Muscle layer of duodenum (tissue), 2 donors: ENCODE measurements at regions not wholly inside any gene's neighbourhood (a gene's known extent, or its start where the extent isn't known, plus 50 kb on each side); places are given as distances from the start of the nearest gene placed in this dataset.

Experiments
- H3K27ac ChIP-seq: one replicate; pipeline ENCODE4 v1.7.0; 2013; ENCODE audit warnings: mild to moderate bottlenecking, low read length
- H3K27me3 ChIP-seq: one replicate; pipeline ENCODE4 v1.7.0; 2013; ENCODE audit warnings: low read depth, mild to moderate bottlenecking, control low read depth, low read length
- H3K36me3 ChIP-seq, 2 donors: one replicate each; pipeline ENCODE4 v1.7.0; 2013; ENCODE audit warnings: low read length in 2 of 2, control low read depth in 1 of 2, mild to moderate bottlenecking in 1 of 2; ENCODE audit not compliant: insufficient read depth in 2 of 2, control insufficient read depth in 1 of 2
- H3K4me1 ChIP-seq, 2 donors: one replicate each; pipeline ENCODE4 v1.7.0; 2013; ENCODE audit warnings: low read length in 2 of 2, mild to moderate bottlenecking in 2 of 2, control low read depth in 1 of 2, moderate library complexity in 1 of 2; ENCODE audit not compliant: insufficient read depth in 2 of 2, control insufficient read depth in 1 of 2
- H3K4me3 ChIP-seq, 2 donors: one replicate each; pipeline ENCODE4 v1.7.0; 2013; ENCODE audit warnings: low read length in 2 of 2, low read depth in 1 of 2, mild to moderate bottlenecking in 1 of 2
- H3K9me3 ChIP-seq, 2 donors: one replicate each; pipeline ENCODE4 v1.7.0; 2013; ENCODE audit warnings: low read length in 2 of 2, control low read depth in 1 of 2, mild to moderate bottlenecking in 1 of 2; ENCODE audit not compliant: control insufficient read depth in 1 of 2
- donor health status: healthy.

DNA sequence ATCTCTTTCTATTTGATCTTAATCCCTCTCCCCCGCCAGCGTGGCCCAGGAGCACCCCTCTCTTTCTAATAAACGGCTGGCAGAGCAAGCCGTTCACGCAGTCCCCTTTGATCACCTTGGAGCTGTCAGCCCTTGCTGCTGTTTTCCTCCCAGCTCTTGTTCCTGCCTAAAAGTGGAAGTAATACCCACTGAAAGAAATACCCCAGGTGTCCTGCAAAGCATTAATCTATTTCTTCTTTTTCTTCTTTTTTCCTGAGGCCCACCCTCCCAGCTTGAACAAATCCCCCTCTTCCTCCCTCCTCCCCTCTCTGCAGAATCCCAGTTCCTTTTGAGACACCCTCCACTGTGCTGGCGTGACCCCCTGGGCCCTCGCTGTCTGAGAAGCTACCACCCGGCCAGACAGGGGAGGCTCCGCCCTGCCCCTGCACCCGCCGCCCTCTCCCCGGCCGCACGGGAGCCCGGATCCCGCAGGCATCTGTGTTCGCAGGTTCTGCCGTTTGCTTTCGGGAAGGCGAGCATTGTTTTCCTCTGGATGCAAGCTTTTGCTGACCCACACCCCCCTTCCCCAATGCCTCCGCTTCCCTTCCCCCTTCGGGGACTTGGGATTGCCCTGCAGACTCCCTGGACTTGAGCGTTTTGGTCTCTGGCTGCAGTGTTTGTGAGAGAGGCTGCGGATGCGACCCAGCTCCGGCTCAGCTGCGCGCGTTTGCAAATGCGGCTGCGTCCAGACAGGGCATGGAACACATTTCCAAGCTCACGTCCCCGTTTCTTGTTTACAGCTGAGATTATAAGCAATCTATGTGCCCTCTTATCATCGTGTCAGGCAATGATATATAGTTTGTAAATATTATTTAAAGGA is 631.5 kb downstream of the NYAP2 start:
- Histone ChIP-seq H3K9me3 (no peaks in the 10 kb centered on the region), H3K27me3 (no peaks in the 10 kb centered on the region), H3K4me3 (peak overlapping the region; percentile 70 to 87), H3K4me1 (peaks cover 5 to 7% of the 10 kb centered on the region in 2 donors), H3K36me3 (no peaks in the 10 kb centered on the region), H3K27ac (no peak overlapping the region)

DNA sequence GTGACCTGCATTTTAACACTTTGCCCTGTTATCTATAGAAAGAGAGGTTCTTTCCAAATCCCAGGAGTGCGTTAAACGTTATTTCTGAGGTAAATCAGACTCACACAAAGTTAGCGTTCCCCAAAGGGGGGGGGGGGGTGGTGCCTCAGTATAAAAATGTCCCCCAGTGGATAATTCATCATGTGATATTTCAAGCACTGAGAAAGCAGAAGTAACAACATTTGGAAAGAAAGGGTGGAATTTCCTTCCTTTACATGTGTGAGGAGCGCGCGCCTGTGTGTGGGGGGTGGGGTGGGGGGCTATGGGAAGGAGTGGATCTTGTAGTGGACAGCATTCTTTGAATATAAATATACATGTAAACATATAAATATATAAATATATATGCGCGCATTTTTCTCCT is 630.9 kb downstream of the NYAP2 start:
- no peak overlapping the region for H3K27ac ChIP-seq
- H3K4me3 ChIP-seq: peak overlapping the region; percentile 70 to 87
- H3K9me3 ChIP-seq: no peaks in the 10 kb centered on the region

DNA sequence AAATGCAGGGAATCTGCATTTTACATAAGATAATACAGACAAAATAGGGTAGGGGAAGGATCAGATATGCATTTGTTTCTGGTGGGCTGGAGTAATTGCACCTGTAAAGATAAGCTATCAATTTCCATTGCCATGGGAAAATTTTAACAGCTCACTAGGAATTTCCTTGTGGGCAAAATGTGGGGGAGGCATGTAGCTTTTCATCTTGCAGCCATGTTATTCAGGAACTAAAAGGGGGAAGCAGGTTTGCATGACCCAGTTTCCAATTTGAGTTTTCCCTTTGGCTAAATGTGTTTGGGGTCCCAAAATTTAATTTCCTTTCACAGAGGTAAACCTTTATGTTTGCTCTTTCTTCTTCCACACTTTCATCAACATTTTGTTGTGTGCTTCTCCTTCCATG is 624.4 kb downstream of the NYAP2 start:
- no peak overlapping the region for H3K4me3 ChIP-seq
- H3K4me1 ChIP-seq: no peaks in the 10 kb centered on the region
- H3K9me3 ChIP-seq: no peaks in the 10 kb centered on the region
- no peak overlapping the region for H3K27ac ChIP-seq
- H3K27me3 ChIP-seq: no peaks in the 10 kb centered on the region
- H3K36me3 ChIP-seq: no peaks in the 10 kb centered on the region

More for the DNA sequence above, 630.9 kb downstream of the NYAP2 start:
- H3K27me3 ChIP-seq: no peaks in the 10 kb centered on the region
- peaks cover 5 to 7% of the 10 kb centered on the region in 2 donors for H3K4me1 ChIP-seq
- H3K36me3 ChIP-seq: no peaks in the 10 kb centered on the region

DNA sequence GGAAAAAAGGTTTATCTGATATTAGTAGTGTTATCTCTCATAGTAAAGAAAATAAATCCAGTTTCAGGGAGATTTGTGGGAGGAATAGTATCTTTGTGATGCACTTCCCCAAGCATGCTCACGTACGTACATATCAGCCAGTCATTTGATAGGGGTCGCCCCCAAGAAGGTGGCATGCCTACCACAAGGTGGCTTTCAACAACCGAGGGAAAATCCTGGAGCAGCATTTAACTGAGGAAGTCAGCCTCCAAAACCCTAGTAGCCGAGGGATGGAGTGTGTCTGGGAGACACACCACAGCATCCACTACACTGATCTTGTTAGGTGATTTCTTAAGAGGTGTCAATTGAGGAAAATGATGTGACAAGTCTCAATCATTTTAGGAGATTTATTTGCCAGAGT is 623.9 kb downstream of the NYAP2 start:
- Histone ChIP-seq H3K9me3 (peaks cover 0 to 4% of the 10 kb centered on the region in 2 donors), H3K4me3 (no peak overlapping the region), H3K36me3 (no peaks in the 10 kb centered on the region), H3K27ac (no peak overlapping the region), H3K4me1 (no peaks in the 10 kb centered on the region), H3K27me3 (no peaks in the 10 kb centered on the region)

DNA sequence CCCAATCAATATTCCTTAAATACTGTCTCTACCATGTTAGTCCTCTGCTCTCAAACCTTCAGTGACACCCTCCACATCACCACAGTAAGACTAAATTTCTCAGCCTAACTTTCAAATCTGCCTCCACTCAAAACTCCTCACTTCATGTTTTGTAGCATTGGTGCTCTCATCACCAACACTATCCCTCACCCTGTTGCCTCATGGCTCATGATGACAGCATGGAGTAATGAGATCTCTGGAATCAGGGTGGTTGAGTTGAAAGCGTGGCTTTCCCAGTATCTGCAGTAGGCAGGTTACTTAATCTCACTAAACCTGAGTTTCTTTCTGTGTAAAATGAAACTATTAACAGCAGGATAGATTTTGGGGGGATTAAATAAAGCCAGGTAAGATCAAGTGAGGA is 621.4 kb downstream of the NYAP2 start:
- Histone ChIP-seq H3K4me3 (no peak overlapping the region), H3K27ac (no peak overlapping the region), H3K36me3 (no peaks in the 10 kb centered on the region), H3K9me3 (peaks cover 0 to 7% of the 10 kb centered on the region in 2 donors), H3K4me1 (no peaks in the 10 kb centered on the region), H3K27me3 (no peaks in the 10 kb centered on the region)

DNA sequence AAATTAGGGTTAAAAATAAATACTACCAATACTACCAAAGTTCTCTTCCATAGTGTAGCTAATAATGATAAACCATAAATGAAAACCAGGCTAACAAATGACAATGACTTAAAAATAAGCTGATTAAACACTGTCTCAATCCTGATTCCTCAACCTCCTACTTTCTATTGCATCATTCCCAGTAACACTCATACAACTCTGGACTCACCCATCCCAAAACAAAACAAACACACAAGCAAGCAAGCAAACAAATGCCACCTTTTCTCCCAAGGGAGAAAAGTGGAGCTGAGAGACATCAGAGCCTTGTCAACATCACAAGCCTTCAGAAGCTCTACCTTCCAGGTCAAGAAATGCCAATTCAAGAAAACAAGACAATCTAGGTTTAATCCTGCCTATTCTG is 620.7 kb downstream of the NYAP2 start:
- no peak overlapping the region for H3K27ac ChIP-seq
- peaks cover 0 to 7% of the 10 kb centered on the region in 2 donors for H3K9me3 ChIP-seq
- no peaks in the 10 kb centered on the region for H3K4me1 ChIP-seq
- H3K36me3 ChIP-seq: no peaks in the 10 kb centered on the region
- H3K4me3 ChIP-seq: no peak overlapping the region
- no peaks in the 10 kb centered on the region for H3K27me3 ChIP-seq

DNA sequence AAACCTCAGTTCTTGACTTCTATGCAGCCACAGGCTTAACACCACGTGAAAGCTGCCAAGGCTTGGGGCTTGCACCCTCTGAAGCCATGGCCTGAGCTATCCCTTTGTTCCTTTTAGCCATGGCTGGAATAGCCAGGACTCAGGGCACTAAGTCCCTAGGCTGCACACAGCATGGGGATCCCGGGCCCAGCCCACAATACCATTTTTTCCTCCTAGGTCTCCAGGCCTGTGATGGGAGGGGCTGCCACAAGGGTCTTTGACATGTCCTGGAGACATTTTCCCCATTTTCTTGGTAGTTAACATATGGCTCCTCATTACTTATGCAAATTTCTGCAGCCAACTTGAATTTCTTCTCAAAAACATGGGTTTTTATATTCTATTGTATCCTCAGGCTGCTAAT is 619.1 kb downstream of the NYAP2 start:
- Histone ChIP-seq H3K27ac (no peak overlapping the region), H3K27me3 (no peaks in the 10 kb centered on the region), H3K36me3 (no peaks in the 10 kb centered on the region), H3K9me3 (peaks cover 0 to 7% of the 10 kb centered on the region in 2 donors), H3K4me3 (no peak overlapping the region), H3K4me1 (no peaks in the 10 kb centered on the region)

DNA sequence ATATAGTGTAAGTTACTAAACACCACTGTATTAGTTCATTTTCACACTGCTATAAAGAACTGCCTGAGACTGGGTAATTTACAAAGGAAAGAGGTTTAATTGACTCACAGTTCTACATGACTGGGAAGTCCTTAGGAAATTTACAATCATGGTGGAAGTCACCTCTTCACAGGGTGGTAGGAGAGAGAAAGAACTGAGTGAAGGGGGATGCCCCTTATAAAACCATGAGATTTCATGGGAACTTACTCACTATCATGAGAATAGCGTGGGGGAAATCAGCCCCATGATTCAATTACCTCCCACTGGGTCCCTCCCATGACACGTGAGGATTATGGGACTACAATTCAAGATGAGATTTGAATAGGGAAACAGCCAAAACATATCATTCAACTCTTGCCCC is 618.0 kb downstream of the NYAP2 start:
- peaks cover 0 to 7% of the 10 kb centered on the region in 2 donors for H3K9me3 ChIP-seq
- H3K4me3 ChIP-seq: no peak overlapping the region
- H3K27me3 ChIP-seq: no peaks in the 10 kb centered on the region
- H3K4me1 ChIP-seq: no peaks in the 10 kb centered on the region
- H3K36me3 ChIP-seq: no peaks in the 10 kb centered on the region
- H3K27ac ChIP-seq: no peak overlapping the region

DNA sequence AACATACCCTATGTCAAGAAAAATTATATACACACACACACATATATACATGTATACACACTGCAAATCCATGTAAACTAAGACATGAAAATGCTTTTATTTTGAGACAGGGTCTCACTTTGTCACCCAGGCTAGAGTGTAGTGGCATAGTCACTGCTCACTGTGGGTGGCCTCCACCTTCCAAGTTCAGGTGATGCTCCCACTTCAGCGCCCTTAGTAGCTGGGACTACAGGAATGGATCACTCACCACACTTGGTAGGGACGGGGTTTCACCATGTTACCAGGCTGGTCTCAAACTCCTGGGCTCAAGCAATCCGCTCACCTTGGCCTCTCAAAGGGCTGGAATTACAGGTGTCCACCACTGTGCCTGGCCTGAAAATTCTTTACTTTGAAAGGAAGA is 617.6 kb downstream of the NYAP2 start:
- H3K9me3 ChIP-seq: peaks cover 0 to 7% of the 10 kb centered on the region in 2 donors
- no peaks in the 10 kb centered on the region for H3K4me1 ChIP-seq
- H3K4me3 ChIP-seq: no peak overlapping the region
- H3K36me3 ChIP-seq: no peaks in the 10 kb centered on the region
- no peaks in the 10 kb centered on the region for H3K27me3 ChIP-seq
- no peak overlapping the region for H3K27ac ChIP-seq

DNA sequence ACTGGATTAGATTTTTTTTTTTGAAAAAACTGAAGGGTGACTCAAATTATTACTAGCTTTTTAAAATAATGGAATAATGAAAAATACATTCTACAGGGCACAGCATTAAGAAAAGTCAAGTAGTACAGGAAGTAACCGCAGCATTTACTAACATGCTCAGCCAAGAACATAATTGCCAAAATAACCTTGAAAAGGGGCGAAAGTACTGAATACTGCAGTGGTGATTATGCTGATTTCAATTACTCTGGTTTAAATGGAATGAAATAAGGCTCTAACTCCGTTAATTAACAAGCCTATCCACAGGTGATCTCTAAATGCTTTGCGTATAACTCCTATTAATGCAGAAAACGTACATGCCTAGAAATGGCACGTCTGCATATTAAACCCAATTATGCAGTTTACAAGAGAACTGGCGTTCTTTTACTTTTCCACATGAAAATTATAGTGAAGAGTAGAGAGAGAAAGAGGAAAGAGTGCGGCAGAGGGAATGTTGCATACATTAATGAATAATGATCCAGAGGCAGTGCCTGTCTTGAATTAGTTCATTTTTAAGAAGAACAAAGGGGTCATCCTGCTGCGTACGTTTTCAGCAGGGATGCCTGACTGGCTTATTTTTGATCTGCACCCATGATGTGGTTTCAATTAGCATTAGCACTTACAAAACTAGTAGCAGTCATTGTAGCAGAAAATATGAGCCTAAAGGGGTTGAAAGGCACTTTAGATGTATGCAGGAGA is 612.4 kb downstream of the NYAP2 start:
- H3K4me3 ChIP-seq: no peak overlapping the region
- H3K36me3 ChIP-seq: no peaks in the 10 kb centered on the region
- no peaks in the 10 kb centered on the region for H3K4me1 ChIP-seq
- no peaks in the 10 kb centered on the region for H3K27me3 ChIP-seq
- H3K27ac ChIP-seq: no peak overlapping the region
- no peaks in the 10 kb centered on the region for H3K9me3 ChIP-seq

DNA sequence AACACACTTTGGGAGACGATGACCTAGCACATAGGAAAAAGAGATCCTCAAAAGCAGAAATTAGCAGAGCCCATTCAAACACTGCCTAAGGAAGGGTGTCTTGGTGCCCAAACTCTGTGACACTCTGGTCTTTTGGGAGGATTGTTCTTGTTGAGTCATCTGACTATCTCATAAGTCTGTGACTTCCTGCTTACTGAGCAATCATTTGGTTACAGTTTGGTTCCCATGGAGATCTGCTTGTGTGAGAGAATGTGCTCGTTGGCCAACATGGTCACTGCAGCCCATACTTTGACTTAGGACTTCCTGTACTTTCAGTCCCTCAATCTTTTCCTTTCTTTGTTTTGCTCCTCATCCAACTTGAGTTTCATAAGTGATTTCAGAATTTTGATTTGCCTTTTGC is 602.9 kb downstream of the NYAP2 start:
- H3K27me3 ChIP-seq: no peaks in the 10 kb centered on the region
- no peak overlapping the region for H3K27ac ChIP-seq
- H3K9me3 ChIP-seq: no peaks in the 10 kb centered on the region
- H3K4me1 ChIP-seq: no peaks in the 10 kb centered on the region
- no peaks in the 10 kb centered on the region for H3K36me3 ChIP-seq
- H3K4me3 ChIP-seq: no peak overlapping the region
